ENCODE measurements at regions not wholly inside any gene's neighbourhood (a gene's known extent, or its start where the extent isn't known, plus 50 kb on each side); places are given as distances from the start of the nearest gene placed in this dataset.

DNA sequence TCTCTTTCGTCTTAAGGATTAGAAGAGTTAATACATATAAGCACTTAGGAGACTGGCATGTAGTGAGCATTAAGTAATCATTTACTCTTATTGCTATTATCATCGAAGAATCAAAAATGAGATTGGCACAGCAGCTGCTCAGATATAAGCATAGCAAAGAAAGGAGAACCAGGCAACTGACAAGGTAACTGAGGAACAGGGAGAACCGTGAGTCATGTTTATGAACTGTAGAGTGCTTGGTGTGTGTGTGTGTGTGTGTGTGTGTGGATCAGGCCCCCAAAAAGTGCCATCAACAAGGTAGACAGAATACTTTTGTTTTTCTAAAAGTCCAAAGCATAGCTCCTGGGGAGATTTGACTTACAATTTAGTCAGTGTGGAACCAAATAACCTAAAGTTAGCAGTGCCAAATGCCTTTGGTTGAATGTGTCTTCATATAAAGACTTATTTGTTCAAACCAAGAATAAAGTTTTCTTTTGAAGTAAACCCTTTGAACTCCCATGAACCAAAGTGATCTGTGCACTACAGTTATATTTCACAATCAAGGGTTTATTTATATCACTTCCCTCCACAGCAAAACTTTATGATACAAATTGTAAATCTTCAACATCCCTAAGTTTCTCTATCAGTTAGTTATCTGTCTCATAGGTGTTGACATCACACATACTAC lies 660.6 kb downstream of the NYAP2 start (continued):
- TF ChIP-seq ZNF205 (CRISPR knock-in tag; IDR thresholded peaks at IDR 0.05): no peak
- TF ChIP-seq NKX3-1 (CRISPR knock-in tag; IDR thresholded peaks at IDR 0.05): no peak
- 0 out of 2 replicates have a peak, but pooled peaks have one; percentile 3 for TF ChIP-seq ELF3 (CRISPR knock-in tag; IDR thresholded peaks at IDR 0.05)
- no peak for TF ChIP-seq ATRX (CRISPR knock-in tag; IDR thresholded peaks at IDR 0.05; ENCODE audit: borderline replicate concordance)
- TF ChIP-seq, protein P1, sequence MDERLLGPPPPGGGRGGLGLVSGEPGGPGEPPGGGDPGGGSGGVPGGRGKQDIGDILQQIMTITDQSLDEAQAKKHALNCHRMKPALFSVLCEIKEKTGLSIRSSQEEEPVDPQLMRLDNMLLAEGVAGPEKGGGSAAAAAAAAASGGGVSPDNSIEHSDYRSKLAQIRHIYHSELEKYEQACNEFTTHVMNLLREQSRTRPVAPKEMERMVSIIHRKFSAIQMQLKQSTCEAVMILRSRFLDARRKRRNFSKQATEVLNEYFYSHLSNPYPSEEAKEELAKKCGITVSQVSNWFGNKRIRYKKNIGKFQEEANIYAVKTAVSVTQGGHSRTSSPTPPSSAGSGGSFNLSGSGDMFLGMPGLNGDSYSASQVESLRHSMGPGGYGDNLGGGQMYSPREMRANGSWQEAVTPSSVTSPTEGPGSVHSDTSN (CRISPR knock-in tag; IDR thresholded peaks at IDR 0.05): no peak
- TF ChIP-seq HNF4G (IDR thresholded peaks at IDR 0.05; ENCODE audit: borderline replicate concordance, low read depth, low read length): no peak
- TF ChIP-seq HNF4G (CRISPR knock-in tag; IDR thresholded peaks at IDR 0.05; ENCODE audit: borderline replicate concordance, low read depth): no peak
- TF ChIP-seq NFE2 (CRISPR knock-in tag; IDR thresholded peaks at IDR 0.05): no peak
- no peak for TF ChIP-seq REL (CRISPR knock-in tag; conservative IDR thresholded peaks at IDR 0.05)
- TF ChIP-seq, protein P2, sequence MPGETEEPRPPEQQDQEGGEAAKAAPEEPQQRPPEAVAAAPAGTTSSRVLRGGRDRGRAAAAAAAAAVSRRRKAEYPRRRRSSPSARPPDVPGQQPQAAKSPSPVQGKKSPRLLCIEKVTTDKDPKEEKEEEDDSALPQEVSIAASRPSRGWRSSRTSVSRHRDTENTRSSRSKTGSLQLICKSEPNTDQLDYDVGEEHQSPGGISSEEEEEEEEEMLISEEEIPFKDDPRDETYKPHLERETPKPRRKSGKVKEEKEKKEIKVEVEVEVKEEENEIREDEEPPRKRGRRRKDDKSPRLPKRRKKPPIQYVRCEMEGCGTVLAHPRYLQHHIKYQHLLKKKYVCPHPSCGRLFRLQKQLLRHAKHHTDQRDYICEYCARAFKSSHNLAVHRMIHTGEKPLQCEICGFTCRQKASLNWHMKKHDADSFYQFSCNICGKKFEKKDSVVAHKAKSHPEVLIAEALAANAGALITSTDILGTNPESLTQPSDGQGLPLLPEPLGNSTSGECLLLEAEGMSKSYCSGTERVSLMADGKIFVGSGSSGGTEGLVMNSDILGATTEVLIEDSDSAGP (CRISPR knock-in tag; IDR thresholded peaks at IDR 0.05; ENCODE audit: borderline replicate concordance): no peak
- TF ChIP-seq YY1 (IDR thresholded peaks at IDR 0.05; ENCODE audit: insufficient read depth, insufficient replicate concordance, low read depth, low read length): no peak
- no peak for TF ChIP-seq ZNF841 (CRISPR knock-in tag; IDR thresholded peaks at IDR 0.05; ENCODE audit: borderline replicate concordance)
- no peak for TF ChIP-seq ZNF10 (CRISPR knock-in tag; IDR thresholded peaks at IDR 0.05; ENCODE audit: borderline replicate concordance, low read depth)
- no peak for TF ChIP-seq ZNF670 (CRISPR knock-in tag; IDR thresholded peaks at IDR 0.05; ENCODE audit: borderline replicate concordance)
- no peak for TF ChIP-seq FLYWCH1 (CRISPR knock-in tag; IDR thresholded peaks at IDR 0.05)
- peak; percentile 81 for TF ChIP-seq CEBPB (IDR thresholded peaks at IDR 0.05; ENCODE audit: borderline replicate concordance, low read depth, low read length)
- TF ChIP-seq ZFP82 (CRISPR knock-in tag; IDR thresholded peaks at IDR 0.05; ENCODE audit: borderline replicate concordance): no peak
- no peak for TF ChIP-seq ZNF3 (CRISPR knock-in tag; IDR thresholded peaks at IDR 0.05)
- TF ChIP-seq, protein P3, sequence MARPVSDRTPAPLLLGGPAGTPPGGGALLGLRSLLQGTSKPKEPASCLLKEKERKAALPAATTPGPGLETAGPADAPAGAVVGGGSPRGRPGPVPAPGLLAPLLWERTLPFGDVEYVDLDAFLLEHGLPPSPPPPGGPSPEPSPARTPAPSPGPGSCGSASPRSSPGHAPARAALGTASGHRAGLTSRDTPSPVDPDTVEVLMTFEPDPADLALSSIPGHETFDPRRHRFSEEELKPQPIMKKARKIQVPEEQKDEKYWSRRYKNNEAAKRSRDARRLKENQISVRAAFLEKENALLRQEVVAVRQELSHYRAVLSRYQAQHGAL (CRISPR knock-in tag; IDR thresholded peaks at IDR 0.05; ENCODE audit: not compliant biosample characterization): no peak
- no peak for TF ChIP-seq GTF3A (CRISPR knock-in tag; conservative IDR thresholded peaks at IDR 0.05)
- peak; percentile 65; the same call in 1 of the 2 replicates for TF ChIP-seq TCF7L2 (IDR thresholded peaks at IDR 0.05; ENCODE audit: low read depth, low read length)
- TF ChIP-seq, protein P4, sequence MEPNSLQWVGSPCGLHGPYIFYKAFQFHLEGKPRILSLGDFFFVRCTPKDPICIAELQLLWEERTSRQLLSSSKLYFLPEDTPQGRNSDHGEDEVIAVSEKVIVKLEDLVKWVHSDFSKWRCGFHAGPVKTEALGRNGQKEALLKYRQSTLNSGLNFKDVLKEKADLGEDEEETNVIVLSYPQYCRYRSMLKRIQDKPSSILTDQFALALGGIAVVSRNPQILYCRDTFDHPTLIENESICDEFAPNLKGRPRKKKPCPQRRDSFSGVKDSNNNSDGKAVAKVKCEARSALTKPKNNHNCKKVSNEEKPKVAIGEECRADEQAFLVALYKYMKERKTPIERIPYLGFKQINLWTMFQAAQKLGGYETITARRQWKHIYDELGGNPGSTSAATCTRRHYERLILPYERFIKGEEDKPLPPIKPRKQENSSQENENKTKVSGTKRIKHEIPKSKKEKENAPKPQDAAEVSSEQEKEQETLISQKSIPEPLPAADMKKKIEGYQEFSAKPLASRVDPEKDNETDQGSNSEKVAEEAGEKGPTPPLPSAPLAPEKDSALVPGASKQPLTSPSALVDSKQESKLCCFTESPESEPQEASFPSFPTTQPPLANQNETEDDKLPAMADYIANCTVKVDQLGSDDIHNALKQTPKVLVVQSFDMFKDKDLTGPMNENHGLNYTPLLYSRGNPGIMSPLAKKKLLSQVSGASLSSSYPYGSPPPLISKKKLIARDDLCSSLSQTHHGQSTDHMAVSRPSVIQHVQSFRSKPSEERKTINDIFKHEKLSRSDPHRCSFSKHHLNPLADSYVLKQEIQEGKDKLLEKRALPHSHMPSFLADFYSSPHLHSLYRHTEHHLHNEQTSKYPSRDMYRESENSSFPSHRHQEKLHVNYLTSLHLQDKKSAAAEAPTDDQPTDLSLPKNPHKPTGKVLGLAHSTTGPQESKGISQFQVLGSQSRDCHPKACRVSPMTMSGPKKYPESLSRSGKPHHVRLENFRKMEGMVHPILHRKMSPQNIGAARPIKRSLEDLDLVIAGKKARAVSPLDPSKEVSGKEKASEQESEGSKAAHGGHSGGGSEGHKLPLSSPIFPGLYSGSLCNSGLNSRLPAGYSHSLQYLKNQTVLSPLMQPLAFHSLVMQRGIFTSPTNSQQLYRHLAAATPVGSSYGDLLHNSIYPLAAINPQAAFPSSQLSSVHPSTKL (CRISPR knock-in tag; IDR thresholded peaks at IDR 0.05): peak; percentile 72
- no peak for TF ChIP-seq ZNF552 (CRISPR knock-in tag; IDR thresholded peaks at IDR 0.05; ENCODE audit: borderline replicate concordance)
- TF ChIP-seq SOX5 (CRISPR knock-in tag; IDR thresholded peaks at IDR 0.05; ENCODE audit: borderline replicate concordance): no peak; the same call in 1 of the 2 replicates
- no peak for TF ChIP-seq ZNF354B (CRISPR knock-in tag; IDR thresholded peaks at IDR 0.05)
